ENCODE measurements at regions not wholly inside any gene's neighbourhood (a gene's known extent, or its start where the extent isn't known, plus 50 kb on each side); places are given as distances from the start of the nearest gene placed in this dataset.

DNA sequence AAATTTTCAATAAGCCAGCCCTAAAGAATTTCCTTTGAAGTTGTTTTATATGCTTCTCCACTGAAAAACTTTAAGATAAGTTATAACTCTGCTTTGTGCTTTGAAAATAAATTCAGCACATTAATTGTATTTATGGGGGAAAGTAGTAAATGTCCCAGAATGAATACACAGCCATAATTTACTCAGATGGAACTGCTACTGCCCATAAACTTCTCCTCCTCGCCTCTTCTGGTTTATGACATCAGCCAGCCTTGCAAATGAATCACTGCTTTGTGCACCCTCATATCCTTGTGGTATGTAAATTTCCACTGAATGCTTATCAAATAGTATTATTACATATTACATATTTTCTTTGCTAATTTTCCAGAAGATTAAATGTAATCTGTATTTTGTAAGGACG, 302.0 kb downstream of the DIPK2A start:
- Histone ChIP-seq H3K4me1 (ENCODE audit: insufficient read depth, low read length, poor library complexity, severe bottlenecking) (no peaks in the 10 kb centered on the region), H3K27me3 (replicated peaks; ENCODE audit: insufficient read depth, low read depth, low read length, poor library complexity) (no peaks in the 10 kb centered on the region), H3K36me3 (ENCODE audit: insufficient read depth, low read length, poor library complexity, severe bottlenecking) (no peaks in the 10 kb centered on the region), H3K9me3 (ENCODE audit: low read depth, low read length, poor library complexity, severe bottlenecking) (no peaks in the 10 kb centered on the region), H3K4me3 (ENCODE audit: low read depth, low read length, poor library complexity, severe bottlenecking) (no peak overlapping the region), H3K27ac (ENCODE audit: low read depth, low read length, poor library complexity, severe bottlenecking) (no peak overlapping the region)
- ChIA-PET POLR2A (ENCODE audit: low non-redundant PET) (no interaction called here), CTCF (no interaction called here)
- no peak for TF ChIP-seq EZH2 (IDR thresholded peaks at IDR 0.05; ENCODE audit: borderline replicate concordance, low read depth, low read length, poor library complexity, severe bottlenecking)
- TF ChIP-seq, protein P1, sequence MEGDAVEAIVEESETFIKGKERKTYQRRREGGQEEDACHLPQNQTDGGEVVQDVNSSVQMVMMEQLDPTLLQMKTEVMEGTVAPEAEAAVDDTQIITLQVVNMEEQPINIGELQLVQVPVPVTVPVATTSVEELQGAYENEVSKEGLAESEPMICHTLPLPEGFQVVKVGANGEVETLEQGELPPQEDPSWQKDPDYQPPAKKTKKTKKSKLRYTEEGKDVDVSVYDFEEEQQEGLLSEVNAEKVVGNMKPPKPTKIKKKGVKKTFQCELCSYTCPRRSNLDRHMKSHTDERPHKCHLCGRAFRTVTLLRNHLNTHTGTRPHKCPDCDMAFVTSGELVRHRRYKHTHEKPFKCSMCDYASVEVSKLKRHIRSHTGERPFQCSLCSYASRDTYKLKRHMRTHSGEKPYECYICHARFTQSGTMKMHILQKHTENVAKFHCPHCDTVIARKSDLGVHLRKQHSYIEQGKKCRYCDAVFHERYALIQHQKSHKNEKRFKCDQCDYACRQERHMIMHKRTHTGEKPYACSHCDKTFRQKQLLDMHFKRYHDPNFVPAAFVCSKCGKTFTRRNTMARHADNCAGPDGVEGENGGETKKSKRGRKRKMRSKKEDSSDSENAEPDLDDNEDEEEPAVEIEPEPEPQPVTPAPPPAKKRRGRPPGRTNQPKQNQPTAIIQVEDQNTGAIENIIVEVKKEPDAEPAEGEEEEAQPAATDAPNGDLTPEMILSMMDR (conservative IDR thresholded peaks at IDR 0.05; ENCODE audit: low read depth, low read length), result no peak
- intact Hi-C loops (cut with micrococcal nuclease; ENCODE audit: unreplicated experiment), result no loop called here
- DNase-seq (ENCODE audit: low spot score), result no peak
- BruUV-seq (replicated peaks), result no TSS peak

DNA sequence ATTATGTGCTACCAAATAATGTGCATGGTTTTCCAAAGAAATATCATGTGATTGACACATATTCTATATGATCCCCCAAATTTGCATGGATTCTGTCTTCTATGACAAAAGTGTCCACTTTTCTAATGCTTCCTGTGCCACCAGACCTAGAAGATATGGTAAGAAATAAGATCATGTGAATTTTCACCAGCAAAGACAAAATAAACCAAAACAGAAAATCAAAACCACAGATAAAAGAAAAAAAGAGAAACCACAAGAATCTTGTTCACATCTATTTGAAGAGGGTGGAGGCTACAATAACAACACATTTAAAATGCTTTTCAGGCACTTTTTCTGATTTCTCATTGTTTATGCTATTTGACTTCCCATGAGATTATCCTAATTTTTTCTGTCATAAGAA, 303.4 kb downstream of the DIPK2A start:
- H3K27ac ChIP-seq (ENCODE audit: low read depth, low read length, poor library complexity, severe bottlenecking), result no peak overlapping the region
- H3K36me3 ChIP-seq (ENCODE audit: insufficient read depth, low read length, poor library complexity, severe bottlenecking), result no peaks in the 10 kb centered on the region
- CTCF ChIA-PET, result no interaction called here
- no TSS peak for BruUV-seq (replicated peaks)
- intact Hi-C loops (cut with micrococcal nuclease; ENCODE audit: unreplicated experiment), result no loop called here
- no peak for DNase-seq (ENCODE audit: low spot score)
- POLR2A ChIA-PET (ENCODE audit: low non-redundant PET), result no interaction called here
- no peaks in the 10 kb centered on the region for H3K4me1 ChIP-seq (ENCODE audit: insufficient read depth, low read length, poor library complexity, severe bottlenecking)
- no peak for TF ChIP-seq EZH2 (IDR thresholded peaks at IDR 0.05; ENCODE audit: borderline replicate concordance, low read depth, low read length, poor library complexity, severe bottlenecking)
- TF ChIP-seq, protein P1 (conservative IDR thresholded peaks at IDR 0.05; ENCODE audit: low read depth, low read length), result no peak
- no peaks in the 10 kb centered on the region for H3K27me3 ChIP-seq (replicated peaks; ENCODE audit: insufficient read depth, low read depth, low read length, poor library complexity)
- H3K4me3 ChIP-seq (ENCODE audit: low read depth, low read length, poor library complexity, severe bottlenecking), result no peak overlapping the region
- no peaks in the 10 kb centered on the region for H3K9me3 ChIP-seq (ENCODE audit: low read depth, low read length, poor library complexity, severe bottlenecking)

DNA sequence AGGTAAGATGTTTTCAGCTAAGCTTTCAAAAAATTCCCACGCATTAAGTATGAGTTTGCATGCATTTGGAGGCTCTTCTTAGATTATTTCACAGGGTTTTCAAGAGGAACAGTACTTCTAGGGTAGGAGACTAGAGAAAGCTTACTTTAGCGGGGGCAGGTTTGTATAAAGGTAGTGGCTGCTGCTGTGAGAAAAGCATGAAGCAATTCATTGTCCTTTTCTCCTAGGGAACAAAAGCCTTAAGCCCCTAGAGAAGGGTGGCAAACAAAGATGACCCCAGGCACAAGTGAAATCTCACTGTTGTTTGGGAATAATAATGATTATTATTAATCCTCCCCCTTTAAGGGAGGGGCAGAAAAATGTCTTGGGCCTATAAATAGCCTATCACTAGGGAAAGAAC, 310.7 kb downstream of the DIPK2A start:
- no peaks in the 10 kb centered on the region for H3K27me3 ChIP-seq (replicated peaks; ENCODE audit: insufficient read depth, low read depth, low read length, poor library complexity)
- no peak for DNase-seq (ENCODE audit: low spot score)
- H3K9me3 ChIP-seq (ENCODE audit: low read depth, low read length, poor library complexity, severe bottlenecking), result no peaks in the 10 kb centered on the region
- ChIA-PET POLR2A (ENCODE audit: low non-redundant PET) (no interaction called here), CTCF (no interaction called here)
- intact Hi-C loops (cut with micrococcal nuclease; ENCODE audit: unreplicated experiment), result no loop called here
- TF ChIP-seq, protein P1 (conservative IDR thresholded peaks at IDR 0.05; ENCODE audit: low read depth, low read length), result no peak
- TF ChIP-seq EZH2 (IDR thresholded peaks at IDR 0.05; ENCODE audit: borderline replicate concordance, low read depth, low read length, poor library complexity, severe bottlenecking), result no peak
- peaks cover 9% of the 10 kb centered on the region for H3K4me1 ChIP-seq (ENCODE audit: insufficient read depth, low read length, poor library complexity, severe bottlenecking)
- no TSS peak for BruUV-seq (replicated peaks)
- H3K27ac ChIP-seq (ENCODE audit: low read depth, low read length, poor library complexity, severe bottlenecking), result no peak overlapping the region
- H3K4me3 ChIP-seq (ENCODE audit: low read depth, low read length, poor library complexity, severe bottlenecking), result no peak overlapping the region
- H3K36me3 ChIP-seq (ENCODE audit: insufficient read depth, low read length, poor library complexity, severe bottlenecking), result no peaks in the 10 kb centered on the region

Data from A673 (cell line).